NCI-H1417 (cell line): ENCODE measurements at regions not wholly inside any gene's neighbourhood (a gene's known extent, or its start where the extent isn't known, plus 50 kb on each side); places are given as distances from the start of the nearest gene placed in this dataset.

ENCODE experiments used
- DNase-seq, 3 experiments: peaks; one replicate each; lab custom pipeline; 2025; lab: John Stamatoyannopoulos, UW

DNA sequence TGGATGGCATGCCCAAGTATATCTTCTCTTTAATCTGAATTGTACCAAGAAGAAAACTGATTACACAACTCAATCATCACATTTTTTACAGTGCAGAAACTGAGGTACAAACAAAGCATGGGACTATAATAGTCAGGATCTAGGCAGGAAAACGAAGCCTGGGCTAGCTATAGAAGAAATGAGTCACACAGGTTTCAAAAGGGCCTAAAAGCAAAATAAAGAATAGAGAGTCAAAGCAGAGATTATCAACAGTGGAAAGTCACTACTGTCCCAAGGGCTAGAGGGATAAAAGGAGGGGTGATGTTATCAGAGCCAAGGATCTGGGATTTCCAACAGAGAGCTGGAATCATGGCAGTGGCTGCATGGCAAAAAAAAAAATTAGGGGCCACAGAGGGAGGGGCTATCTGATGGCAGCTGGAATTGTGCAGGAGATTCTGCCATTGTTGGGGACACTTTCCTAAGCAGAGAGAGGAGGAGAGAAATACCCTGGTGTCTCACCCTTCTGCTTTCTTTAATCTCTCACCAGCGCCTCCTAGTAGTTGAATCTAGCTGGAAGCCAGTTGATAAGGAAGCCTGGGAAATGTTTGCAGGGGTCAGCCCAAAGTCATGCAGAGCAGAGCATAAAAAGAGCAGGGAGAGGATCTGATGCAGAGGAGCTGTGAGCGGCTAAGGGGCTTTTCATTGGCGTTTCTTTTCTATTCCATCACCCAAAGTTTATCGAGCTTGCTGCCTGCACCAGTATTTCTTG lies 343.2 kb downstream of the ACTL7B start:
- DNase-seq: no peak

DNA sequence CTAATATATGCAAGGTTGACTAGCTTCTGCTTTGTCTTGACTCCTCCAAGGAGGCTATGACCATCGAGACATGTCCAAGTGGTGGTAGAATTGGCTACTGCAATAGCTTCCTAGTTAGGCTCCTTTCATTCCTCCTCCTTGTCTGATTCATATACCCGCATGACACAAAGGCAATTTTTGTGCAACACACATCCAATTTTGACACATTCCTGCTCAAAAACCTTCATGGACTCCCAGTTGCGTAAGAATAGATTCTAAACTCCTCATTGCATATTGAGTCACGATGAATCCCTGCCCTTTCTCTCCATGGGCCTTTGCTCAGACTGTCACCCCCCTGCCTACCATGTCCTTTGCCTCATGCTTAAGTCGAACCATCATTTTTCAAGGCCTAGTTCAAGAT lies 344.5 kb downstream of the ACTL7B start:
- DNase-seq: no peak

GRCh38 chr9:108496846-108497245 lies 358.9 kb downstream of the ACTL7B start:
- no peak for DNase-seq

GRCh38 chr9:108489567-108489966 lies 366.2 kb downstream of the ACTL7B start:
- no peak for DNase-seq

GRCh38 chr9:108486831-108487230 lies 369.0 kb downstream of the ACTL7B start:
- DNase-seq: no peak

- no peak for DNase-seq
Observed at GRCh38 chr9:108484468-108484867, 371.3 kb downstream of the ACTL7B start.

DNA sequence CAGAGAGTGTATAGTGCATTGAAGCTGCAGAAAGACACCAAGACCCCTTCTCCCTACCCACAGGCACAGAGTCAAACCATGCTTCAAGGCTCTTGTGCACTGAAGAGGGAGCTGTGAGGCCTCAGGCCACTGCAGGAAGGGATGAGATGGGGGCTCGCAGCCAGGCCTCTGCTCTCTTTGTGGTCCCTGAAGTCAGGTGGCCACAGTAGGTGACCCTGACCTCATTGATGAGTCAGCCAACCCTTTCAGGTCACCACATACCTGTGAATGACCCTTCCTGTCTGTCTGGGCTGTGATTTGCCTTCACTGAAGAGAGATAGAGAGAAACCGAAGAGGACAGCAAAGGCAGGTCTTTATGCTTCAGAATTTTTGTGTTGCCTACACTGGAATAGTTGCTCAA lies 372.1 kb downstream of the ACTL7B start:
- no peak for DNase-seq

GRCh38 chr9:108479989-108480652 lies 375.7 kb downstream of the ACTL7B start:
- DNase-seq: no peak

DNA sequence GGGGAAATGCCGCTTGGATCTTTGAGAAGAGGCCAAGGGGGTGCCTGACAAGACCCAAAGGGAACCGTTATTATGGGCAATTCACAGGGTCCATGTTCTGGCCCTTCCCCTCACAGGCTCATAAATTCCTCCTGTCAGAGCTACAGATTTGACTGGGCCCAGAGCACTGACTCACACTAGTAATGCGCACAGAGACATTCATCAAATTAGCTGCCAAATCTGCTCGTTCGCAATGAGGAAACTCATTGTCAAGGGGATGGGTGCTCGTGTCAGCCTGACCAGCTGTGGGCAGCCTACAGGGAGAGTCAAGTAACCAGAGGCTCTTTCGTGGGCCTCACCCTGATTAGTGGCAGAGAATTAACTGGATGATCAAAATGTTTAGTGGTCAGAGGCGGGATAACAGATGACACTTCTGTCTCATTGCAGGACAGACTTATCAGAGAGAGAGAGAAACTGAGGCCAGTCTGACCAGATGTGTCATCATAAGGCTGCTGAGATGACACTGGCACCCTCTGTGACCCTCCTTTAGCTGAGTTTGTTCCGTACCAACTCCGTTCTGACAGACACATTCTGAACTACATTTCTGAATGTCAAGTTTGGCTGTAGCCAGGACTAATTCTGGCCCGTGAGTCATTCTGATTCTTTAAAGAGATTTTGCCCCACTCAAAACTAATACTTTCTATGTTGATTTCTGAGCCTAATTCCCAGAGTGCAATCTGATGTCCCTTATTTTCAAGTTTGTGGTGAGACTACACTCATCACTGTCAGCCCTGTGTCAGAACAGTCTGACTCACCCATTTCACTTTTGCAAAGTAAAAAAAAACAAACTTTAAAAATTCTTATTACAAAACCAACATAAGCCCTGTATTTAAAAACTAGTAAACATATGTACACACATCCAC lies 377.1 kb downstream of the ACTL7B start:
- DNase-seq: no peak

- DNase-seq: peak; percentile 62 to 94 (median 78)
Observed at GRCh38 chr9:108477529-108478006, 378.2 kb downstream of the ACTL7B start.

DNA sequence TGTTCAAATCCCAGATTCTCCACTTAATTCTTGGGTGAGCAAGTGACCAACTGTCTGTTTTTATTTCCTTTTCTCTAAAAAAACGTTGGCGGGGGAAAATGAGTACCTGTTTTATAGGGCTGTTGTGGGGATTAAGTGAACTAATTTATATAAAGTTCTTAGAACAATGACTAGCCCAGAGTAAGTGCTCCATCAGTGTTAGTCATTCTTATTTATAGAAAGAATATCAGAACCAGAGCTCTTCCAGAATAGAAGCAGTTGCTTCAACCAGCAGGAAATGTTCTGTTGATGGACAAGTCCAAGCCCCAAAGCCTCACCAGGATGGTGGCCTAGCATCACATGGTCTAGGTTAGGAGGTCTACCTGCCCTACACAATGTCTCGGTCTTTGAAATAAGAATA lies 379.2 kb downstream of the ACTL7B start:
- no peak for DNase-seq

- DNase-seq: peak in 1 of 3 experiments; percentile 17
Observed at GRCh38 chr9:108475813-108476212, 380.0 kb downstream of the ACTL7B start.

GRCh38 chr9:108474356-108474755 lies 381.4 kb downstream of the ACTL7B start:
- peak in 1 of 3 experiments; percentile 35 for DNase-seq

DNA sequence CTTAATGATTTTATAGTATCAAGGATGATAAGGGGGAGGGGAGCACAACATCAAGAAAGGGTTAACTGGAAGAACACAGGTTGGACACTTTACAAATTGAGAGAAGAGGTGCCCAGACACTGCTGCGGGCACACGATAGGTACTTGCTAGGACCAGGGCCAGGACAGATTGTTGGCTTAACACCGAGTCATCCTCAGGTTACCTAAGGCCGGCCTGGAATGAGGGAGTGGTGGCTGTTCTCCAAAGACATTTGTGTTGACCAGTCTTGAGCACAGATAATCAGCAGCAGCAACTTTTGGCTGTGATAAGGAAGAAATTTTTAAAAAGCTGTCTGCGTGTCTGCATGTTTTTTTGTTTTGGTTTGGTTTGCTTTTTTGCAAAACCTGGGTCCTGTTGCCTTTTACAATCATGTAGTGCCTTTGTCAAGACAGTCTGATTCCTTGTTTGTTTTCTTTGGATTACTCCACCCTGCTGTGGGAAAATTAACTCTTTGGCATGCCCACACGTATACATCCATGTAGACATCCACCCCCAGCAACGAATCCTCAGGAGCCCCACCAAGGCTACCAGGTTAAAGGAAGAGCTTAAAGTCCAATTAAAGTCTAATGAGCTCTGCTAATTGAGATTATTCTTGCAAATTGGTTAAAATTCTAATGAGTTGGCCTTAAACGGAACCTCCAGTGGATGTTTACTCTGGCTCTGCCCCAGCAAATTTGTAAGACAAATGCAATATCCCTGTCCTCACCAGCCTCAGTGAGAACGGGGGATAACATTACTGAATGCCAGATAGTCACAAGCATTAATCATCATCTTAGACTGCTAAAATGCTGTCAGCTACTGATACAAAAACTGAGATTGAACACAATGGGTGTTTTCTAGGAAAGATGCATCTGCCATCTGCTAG lies 382.3 kb downstream of the ACTL7B start:
- peak in 2 of 3 experiments; percentile 33 to 74 for DNase-seq

- no peak for DNase-seq
Observed at GRCh38 chr9:108469654-108470053, 386.1 kb downstream of the ACTL7B start.

DNA sequence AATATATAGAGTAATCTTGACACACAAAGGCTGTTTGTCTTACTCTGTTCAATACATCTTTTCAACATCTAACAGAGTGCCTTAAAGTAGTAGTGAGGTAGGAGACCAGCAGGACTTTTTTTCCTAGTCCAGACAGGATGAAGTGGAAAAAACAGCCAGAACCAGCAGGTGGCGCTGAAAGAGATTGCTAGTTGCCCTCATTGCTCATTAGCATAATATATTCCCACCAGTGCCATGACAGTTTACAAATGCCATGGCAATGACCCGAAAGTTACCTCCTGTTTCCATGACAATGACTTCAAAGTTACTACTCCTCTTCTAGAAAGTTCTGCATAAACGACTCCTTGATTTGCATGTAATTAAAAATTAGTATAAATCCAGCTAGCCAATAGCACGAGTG lies 387.4 kb downstream of the ACTL7B start:
- DNase-seq: peak in 2 of 3 experiments; percentile 20 to 47

DNA sequence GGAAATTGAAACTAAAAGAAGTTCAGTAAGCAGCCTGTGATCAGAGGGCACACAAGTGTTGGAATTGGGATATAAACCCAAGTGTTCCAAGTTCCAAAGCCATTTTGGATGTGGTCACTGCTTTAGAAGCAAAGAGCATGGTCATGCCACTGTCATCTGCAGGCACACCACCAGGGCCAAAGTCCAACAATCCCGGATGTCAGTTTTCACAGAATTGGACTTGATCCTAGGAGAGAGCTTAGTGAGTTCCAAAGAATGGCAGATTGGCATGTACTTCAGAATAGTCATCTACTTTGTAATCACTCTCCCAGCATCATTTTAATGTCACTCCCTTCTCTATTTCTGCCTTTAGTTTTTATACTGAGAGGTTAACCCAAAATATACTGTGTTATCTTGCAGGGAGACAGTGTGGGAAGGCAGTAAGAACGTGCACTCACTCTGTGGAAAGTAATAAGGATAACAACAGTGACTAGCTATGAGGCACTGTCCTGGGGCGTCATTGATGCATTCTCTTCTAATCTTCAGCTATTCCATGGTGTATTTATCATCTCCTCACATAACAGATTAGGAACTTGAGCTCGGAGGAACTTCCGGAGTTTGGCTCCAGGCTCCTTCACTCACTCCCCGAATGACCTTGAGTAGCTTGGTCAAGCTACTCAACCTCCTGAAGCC lies 388.0 kb downstream of the ACTL7B start:
- DNase-seq: no peak

GRCh38 chr9:108467161-108467560 lies 388.6 kb downstream of the ACTL7B start:
- no peak for DNase-seq

GRCh38 chr9:108466304-108466703 lies 389.5 kb downstream of the ACTL7B start:
- no peak for DNase-seq

GRCh38 chr9:108463932-108464606 lies 391.7 kb downstream of the ACTL7B start:
- no peak for DNase-seq
